ENCODE measurements at regions not wholly inside any gene's neighbourhood (a gene's known extent, or its start where the extent isn't known, plus 50 kb on each side); places are given as distances from the start of the nearest gene placed in this dataset.
"Not testable (repeated sequence)": the region's sequence is repeated elsewhere in the genome, so short reads cannot be mapped to it uniquely, and the experiment has no call there.

DNA sequence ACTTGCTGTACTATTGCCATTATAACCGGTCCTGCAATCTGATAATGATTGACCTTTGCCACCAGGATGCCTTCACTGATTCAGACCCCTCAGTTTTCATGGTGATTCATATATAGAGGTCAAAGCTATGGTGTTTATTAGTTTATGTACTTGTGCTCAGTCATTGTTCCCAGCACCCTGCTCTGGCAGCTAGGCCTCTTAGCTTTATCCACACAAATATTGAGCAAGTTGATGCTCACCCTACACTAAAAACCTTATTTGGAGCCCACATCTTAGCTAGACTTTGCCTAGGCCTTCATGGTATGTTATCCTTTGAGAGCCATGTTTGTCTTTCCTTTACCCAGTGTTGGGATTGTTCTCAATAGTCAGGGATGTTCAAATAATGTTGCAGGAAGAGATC, 679.0 kb downstream of the SPATA31A6 start:
- H3K27me3 ChIP-seq (ENCODE audit: control insufficient read depth in 2 of 2, insufficient read depth in 2 of 2, low read length in 2 of 2); H4K20me1 ChIP-seq (replicated peaks; ENCODE audit: control insufficient read depth, extremely low read depth, insufficient read depth, low read length); POLR2A ChIA-PET; DNase-seq (ENCODE audit: low read depth, low spot score); H3K79me2 ChIP-seq (ENCODE audit: control insufficient read depth, insufficient read depth, low read length); H3K9me1 ChIP-seq (replicated peaks; ENCODE audit: control insufficient read depth, extremely low read depth, insufficient read depth, low read length); FAIRE-seq; H3K4me3 ChIP-seq (replicated peaks in 1 of 3; ENCODE audit: insufficient read depth in 1 of 3, low read depth in 1 of 3, low read length in 3 of 3); H3K4me2 ChIP-seq (ENCODE audit: insufficient read depth, low read length); H3K36me3 ChIP-seq (ENCODE audit: control insufficient read depth in 2 of 2, extremely low read depth in 1 of 2, insufficient read depth in 2 of 2, low read length in 2 of 2); CTCF ChIA-PET; H3K27ac ChIP-seq (ENCODE audit: insufficient read depth, low read depth, low read length); dilution Hi-C loops (cut with MboI; ENCODE audit: extremely low pct_ligation_motif_present, low sequenced_read_pairs); H3K4me1 ChIP-seq (ENCODE audit: control insufficient read depth, extremely low read depth, insufficient read depth, low read length); H3K9ac ChIP-seq (replicated peaks; ENCODE audit: extremely low read depth, insufficient read depth, low read length); intact Hi-C loops (cut with micrococcal nuclease); H3K9me3 ChIP-seq (replicated peaks; ENCODE audit: control insufficient read depth, insufficient read depth, low read length); H2AFZ ChIP-seq (ENCODE audit: low read depth, low read length); BruUV-seq (replicated peaks): not testable (repeated sequence)
